GM12874 (cell line): ENCODE measurements at regions not wholly inside any gene's neighbourhood (a gene's known extent, or its start where the extent isn't known, plus 50 kb on each side); places are given as distances from the start of the nearest gene placed in this dataset.

Source experiments
- CTCF ChIP-seq: IDR thresholded peaks from 2 replicates; pipeline ENCODE4 v1.5.1; 2011; ENCODE audit warnings: low read depth, mild to moderate bottlenecking, control low read depth, low read length, moderate library complexity; ENCODE audit not compliant: insufficient read depth

GRCh38 chr22:49608228-49608627, 219.4 kb downstream of the BRD1 start:
- no peak for TF ChIP-seq CTCF

GRCh38 chr22:49607821-49608220, 219.9 kb downstream of the BRD1 start:
- TF ChIP-seq CTCF: no peak

GRCh38 chr22:49606562-49607290, 220.9 kb downstream of the BRD1 start:
- no peak for TF ChIP-seq CTCF

GRCh38 chr22:49604732-49605302, 222.9 kb downstream of the BRD1 start:
- no peak for TF ChIP-seq CTCF

GRCh38 chr22:49603016-49603415, 224.7 kb downstream of the BRD1 start:
- TF ChIP-seq CTCF: no peak

- TF ChIP-seq CTCF: no peak
Measured at GRCh38 chr22:49602481-49602880, 225.2 kb downstream of the BRD1 start.

- no peak for TF ChIP-seq CTCF
Measured at GRCh38 chr22:49601614-49602321, 225.9 kb downstream of the BRD1 start.
